ENCODE measurements at regions not wholly inside any gene's neighbourhood (a gene's known extent, or its start where the extent isn't known, plus 50 kb on each side); places are given as distances from the start of the nearest gene placed in this dataset.
"Not testable (repeated sequence)": the region's sequence is repeated elsewhere in the genome, so short reads cannot be mapped to it uniquely, and the experiment has no call there.

- Histone ChIP-seq H3K27me3 (no peaks in the 10 kb centered on the region), H3K36me3 (no peaks in the 10 kb centered on the region), H3K4me3 (no peak overlapping the region), H3K9me3 (no peaks in the 10 kb centered on the region)
- no peak for DNase-seq
Measured at GRCh38 chr4:128665514-128665913, 144.0 kb upstream of the JADE1 start.

GRCh38 chr4:128663325-128663724, 146.2 kb upstream of the JADE1 start:
- Histone ChIP-seq H3K27me3 (no peaks in the 10 kb centered on the region), H3K9me3 (no peaks in the 10 kb centered on the region), H3K36me3 (no peaks in the 10 kb centered on the region), H3K4me3 (no peak overlapping the region)
- DNase-seq = no peak

DNA sequence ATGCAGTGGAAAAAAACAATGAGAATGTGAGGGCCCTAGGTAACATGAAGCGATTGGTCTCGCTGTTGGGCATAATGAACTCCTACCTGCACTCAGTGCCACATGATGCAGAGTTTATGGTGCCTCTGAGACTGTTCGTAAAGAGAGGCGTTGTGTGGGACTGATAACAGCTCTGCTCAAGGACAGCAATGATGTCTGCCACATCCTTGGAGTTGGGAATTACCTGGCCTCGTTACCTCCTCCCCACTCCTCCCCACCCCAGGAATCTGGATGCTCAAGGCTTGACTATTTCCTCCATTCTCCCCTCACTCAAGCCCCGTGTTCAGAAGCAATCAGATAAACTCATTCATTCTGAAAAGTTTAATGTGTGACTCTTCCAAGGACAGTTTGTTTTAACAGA, 148.0 kb upstream of the JADE1 start:
- Histone ChIP-seq H3K36me3 (no peaks in the 10 kb centered on the region), H3K27me3 (no peaks in the 10 kb centered on the region), H3K9me3 (no peaks in the 10 kb centered on the region), H3K4me3 (no peak overlapping the region)
- no peak for DNase-seq

GRCh38 chr4:128660361-128661215, 148.9 kb upstream of the JADE1 start:
- no peak for DNase-seq
- Histone ChIP-seq H3K4me3 (no peak overlapping the region), H3K27me3 (no peaks in the 10 kb centered on the region), H3K9me3 (no peaks in the 10 kb centered on the region), H3K36me3 (no peaks in the 10 kb centered on the region)

GRCh38 chr4:128658214-128658631, 151.3 kb upstream of the JADE1 start:
- Histone ChIP-seq H3K4me3 (no peak overlapping the region), H3K9me3 (no peaks in the 10 kb centered on the region; the same call in 1 of the 2 replicates), H3K27me3 (no peaks in the 10 kb centered on the region), H3K36me3 (no peaks in the 10 kb centered on the region)
- DNase-seq = no peak

DNA sequence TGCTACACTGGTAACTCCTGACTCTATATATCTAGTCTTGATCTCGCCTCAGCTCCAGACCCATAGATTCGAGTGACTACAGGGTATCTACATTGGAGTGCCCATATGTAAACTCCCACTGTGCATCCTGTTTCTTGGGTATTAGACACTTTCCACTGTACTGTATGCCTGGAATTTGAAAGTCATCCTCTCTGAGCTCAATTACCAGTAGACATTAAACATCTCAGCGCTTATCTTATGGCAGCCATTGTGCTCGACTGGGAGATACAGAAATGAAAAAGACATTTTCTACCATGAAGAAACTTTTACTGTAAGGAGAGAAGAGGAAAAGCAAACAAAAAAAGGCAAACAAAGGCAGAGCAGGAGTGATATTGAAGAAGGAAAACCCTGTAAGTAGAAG, 151.9 kb upstream of the JADE1 start:
- H3K27me3 ChIP-seq = no peaks in the 10 kb centered on the region
- no peaks in the 10 kb centered on the region; the same call in 1 of the 2 replicates for H3K9me3 ChIP-seq
- DNase-seq = no peak
- no peaks in the 10 kb centered on the region for H3K36me3 ChIP-seq
- no peak overlapping the region for H3K4me3 ChIP-seq

DNA sequence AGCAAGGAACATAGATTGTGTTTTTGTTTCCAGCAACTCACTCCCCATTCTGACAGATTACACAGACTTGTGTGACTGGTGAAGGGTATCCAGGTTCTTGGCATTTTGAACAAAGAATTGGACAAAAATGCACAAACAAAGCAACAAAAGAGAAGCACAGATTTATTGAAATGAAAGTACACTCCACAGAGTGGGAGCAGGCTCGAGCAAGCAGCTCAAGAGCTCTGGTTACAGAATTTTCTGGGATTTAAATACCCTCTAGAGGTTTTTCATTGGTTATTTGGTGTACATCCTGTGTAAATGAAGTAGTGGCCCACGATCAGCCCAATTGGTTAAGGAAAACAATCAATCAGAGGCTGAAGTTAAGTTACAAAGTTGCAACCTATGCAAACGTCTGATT, 155.0 kb upstream of the JADE1 start:
- Histone ChIP-seq H3K9me3 (no peaks in the 10 kb centered on the region; the same call in 1 of the 2 replicates), H3K4me3 (no peak overlapping the region), H3K36me3 (no peaks in the 10 kb centered on the region), H3K27me3 (no peaks in the 10 kb centered on the region)
- DNase-seq = no peak

GRCh38 chr4:128653527-128654444, 155.7 kb upstream of the JADE1 start:
- Histone ChIP-seq H3K9me3 (no peaks in the 10 kb centered on the region; the same call in 1 of the 2 replicates), H3K4me3 (no peak overlapping the region), H3K36me3 (no peaks in the 10 kb centered on the region), H3K27me3 (no peaks in the 10 kb centered on the region)
- no peak for DNase-seq

GRCh38 chr4:128649575-128650205, 159.8 kb upstream of the JADE1 start:
- Histone ChIP-seq H3K4me3 (no peak overlapping the region), H3K9me3 (no peaks in the 10 kb centered on the region; the same call in 1 of the 2 replicates), H3K27me3 (no peaks in the 10 kb centered on the region), H3K36me3 (no peaks in the 10 kb centered on the region)
- no peak for DNase-seq

DNA sequence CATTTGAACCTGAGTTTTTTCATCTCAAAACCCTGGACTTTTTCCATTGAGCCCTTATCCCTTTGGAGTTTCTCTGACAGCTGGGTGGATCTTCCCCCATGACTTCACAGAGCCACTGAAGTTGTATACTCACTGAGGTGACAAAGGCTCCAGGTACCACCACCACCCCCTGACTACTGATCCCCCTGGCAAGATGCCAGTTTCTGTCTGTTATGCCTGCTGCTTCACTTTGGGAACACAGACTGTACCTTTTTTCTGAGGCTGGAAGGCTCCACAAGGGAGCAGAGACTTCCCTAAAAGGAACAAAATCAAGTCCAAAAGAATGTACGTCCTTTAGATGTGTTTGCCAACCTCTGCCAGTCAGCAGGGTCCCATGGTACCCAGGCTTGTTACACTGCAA, 160.3 kb upstream of the JADE1 start:
- Histone ChIP-seq H3K9me3 (no peaks in the 10 kb centered on the region), H3K27me3 (no peaks in the 10 kb centered on the region), H3K4me3 (no peak overlapping the region), H3K36me3 (no peaks in the 10 kb centered on the region)
- no peak for DNase-seq

GRCh38 chr4:128648021-128648420, 161.5 kb upstream of the JADE1 start:
- no peaks in the 10 kb centered on the region for H3K36me3 ChIP-seq
- no peaks in the 10 kb centered on the region for H3K9me3 ChIP-seq
- H3K4me3 ChIP-seq = no peak overlapping the region
- no peak for DNase-seq
- H3K27me3 ChIP-seq = no peaks in the 10 kb centered on the region

GRCh38 chr4:128646893-128647292, 162.6 kb upstream of the JADE1 start:
- not testable (repeated sequence) for H3K27me3 ChIP-seq, H3K4me3 ChIP-seq, DNase-seq, H3K9me3 ChIP-seq, H3K36me3 ChIP-seq

GRCh38 chr4:128644693-128645654, 164.5 kb upstream of the JADE1 start:
- H3K4me3 ChIP-seq, H3K9me3 ChIP-seq, DNase-seq, H3K36me3 ChIP-seq, H3K27me3 ChIP-seq: not testable (repeated sequence)

DNA sequence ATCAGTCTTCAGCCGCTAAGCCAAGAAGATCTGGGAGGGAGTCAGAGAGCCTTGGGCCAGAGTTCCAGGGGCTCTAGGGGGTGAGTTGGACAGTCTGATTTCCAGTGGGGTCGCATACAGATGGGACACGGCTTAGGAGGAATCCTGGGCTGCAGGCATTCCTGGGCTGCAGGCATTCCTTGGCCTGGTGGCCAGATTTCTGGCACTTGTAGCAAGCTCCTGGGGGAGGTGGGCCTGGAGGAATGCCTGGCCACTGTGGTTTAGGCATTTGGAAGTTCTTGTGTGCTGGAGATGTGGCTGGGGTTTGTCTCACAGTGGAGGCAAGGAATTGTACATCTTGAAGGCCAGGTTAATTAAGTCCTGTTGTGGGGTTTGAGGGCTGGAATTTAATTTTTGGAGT, 165.4 kb upstream of the JADE1 start:
- not testable (repeated sequence) for H3K27me3 ChIP-seq, H3K9me3 ChIP-seq, H3K4me3 ChIP-seq, H3K36me3 ChIP-seq
- DNase-seq = peak; percentile 10

- H3K4me3 ChIP-seq, H3K9me3 ChIP-seq, DNase-seq, H3K36me3 ChIP-seq, H3K27me3 ChIP-seq: not testable (repeated sequence)
Measured at GRCh38 chr4:128641566-128641965, 167.9 kb upstream of the JADE1 start.
